ENCODE measurements at regions not wholly inside any gene's neighbourhood (a gene's known extent, or its start where the extent isn't known, plus 50 kb on each side); places are given as distances from the start of the nearest gene placed in this dataset.

DNA sequence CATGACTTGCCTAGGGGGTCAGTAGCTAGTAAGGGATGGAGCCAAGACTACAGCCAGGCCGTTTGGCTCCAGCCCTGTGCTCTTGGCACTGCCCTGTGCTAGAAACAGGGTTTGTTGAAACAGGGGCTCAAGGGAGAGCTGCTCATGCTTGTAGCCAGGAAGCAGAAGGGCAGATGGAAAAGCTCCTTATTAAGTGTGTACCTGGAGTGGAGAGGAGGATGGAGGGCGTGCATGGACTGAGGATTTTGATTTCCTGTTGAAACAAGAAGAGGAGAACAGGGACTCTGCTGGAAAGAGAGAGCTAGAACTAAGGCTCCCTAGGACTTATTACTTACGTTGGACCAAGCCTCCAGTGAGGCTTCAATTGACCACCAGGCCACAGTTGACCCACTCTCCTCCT is 363.0 kb downstream of the MID1IP1 start:
- TF ChIP-seq, protein P1, sequence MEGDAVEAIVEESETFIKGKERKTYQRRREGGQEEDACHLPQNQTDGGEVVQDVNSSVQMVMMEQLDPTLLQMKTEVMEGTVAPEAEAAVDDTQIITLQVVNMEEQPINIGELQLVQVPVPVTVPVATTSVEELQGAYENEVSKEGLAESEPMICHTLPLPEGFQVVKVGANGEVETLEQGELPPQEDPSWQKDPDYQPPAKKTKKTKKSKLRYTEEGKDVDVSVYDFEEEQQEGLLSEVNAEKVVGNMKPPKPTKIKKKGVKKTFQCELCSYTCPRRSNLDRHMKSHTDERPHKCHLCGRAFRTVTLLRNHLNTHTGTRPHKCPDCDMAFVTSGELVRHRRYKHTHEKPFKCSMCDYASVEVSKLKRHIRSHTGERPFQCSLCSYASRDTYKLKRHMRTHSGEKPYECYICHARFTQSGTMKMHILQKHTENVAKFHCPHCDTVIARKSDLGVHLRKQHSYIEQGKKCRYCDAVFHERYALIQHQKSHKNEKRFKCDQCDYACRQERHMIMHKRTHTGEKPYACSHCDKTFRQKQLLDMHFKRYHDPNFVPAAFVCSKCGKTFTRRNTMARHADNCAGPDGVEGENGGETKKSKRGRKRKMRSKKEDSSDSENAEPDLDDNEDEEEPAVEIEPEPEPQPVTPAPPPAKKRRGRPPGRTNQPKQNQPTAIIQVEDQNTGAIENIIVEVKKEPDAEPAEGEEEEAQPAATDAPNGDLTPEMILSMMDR (IDR thresholded peaks at IDR 0.05; ENCODE audit: low read length): no peak
- TF ChIP-seq EZH2 (IDR thresholded peaks at IDR 0.05; ENCODE audit: borderline replicate concordance, low read length): no peak
